CD1c-positive myeloid dendritic cell (primary cell): ENCODE measurements at regions not wholly inside any gene's neighbourhood (a gene's known extent, or its start where the extent isn't known, plus 50 kb on each side); places are given as distances from the start of the nearest gene placed in this dataset.

ENCODE experiments used
- DNase-seq: peaks from one replicate; pipeline ENCODE4 v3.0.0-alpha.2; 2016; ENCODE audit errors: extremely low spot score

GRCh38 chr5:133905424-133905823 is 63.0 kb downstream of the C5orf15 start:
- no peak for DNase-seq

- DNase-seq: no peak
These were observed 63.8 kb downstream of the C5orf15 start for GRCh38 chr5:133904641-133905040.

DNA sequence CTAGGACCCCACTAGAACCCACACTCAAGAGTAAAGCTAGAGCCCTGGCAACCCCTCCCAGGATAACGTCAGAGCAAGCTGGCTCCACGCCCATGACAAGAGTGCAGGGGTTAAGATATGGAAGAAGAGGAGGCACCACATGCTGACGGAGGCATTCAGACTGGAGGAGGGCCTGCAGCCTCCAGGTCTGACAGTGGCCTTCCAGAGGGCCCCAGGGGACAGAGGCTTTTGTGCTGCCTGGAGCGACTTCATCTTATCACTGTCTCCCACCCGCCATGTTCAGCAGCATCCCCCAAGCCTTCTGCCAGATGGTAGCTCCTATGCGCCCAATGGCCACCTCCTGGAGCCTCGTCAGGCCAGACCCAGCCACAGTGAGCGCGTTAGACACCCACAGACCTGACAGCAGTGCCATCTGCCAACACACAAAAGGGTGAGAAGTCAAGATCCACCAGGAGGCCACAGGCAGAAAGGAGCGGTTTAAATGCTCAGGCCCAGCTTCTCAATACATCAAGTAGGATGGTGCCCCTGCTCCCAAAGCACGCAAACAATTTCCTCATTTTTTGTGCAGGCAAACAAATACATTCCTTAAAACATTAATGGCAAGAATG is 65.8 kb downstream of the C5orf15 start:
- no peak for DNase-seq

DNA sequence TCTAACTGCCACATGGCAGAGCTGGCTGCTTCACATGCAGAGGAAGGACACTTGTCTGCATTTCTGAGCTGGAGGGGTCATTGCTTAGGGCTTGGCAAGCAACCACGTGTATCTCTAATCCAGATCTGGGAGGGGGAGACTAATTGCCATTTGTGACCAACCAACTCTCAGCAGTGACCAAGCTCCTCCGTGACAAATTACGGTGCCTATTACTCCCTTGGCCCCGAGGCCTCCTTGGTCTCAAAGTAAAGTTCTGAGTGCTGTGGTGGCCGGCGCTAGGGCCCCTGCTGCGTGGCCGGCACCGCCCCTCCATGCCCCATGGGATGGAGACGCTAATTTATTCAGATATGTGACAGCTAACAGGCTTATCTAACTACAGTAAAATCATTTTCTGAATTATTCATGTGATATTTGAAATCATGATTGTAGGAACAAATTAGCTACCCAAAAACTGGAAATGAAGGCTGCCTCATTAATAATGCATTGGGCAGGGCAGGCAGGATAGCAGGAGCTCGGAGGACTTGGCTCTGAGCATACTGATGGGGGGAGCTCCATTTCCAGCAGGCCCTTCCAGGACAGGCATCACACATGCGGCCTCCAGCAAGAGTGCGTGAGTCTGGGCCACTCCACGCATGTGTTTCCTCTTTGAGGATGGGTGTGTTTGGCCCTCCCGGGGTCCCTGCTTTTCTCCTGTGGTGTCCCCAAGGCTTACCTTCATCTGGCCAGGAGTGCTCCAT is 67.7 kb downstream of the C5orf15 start:
- DNase-seq: no peak

- no peak for DNase-seq
These were observed 68.9 kb downstream of the C5orf15 start for GRCh38 chr5:133899506-133899905.

DNA sequence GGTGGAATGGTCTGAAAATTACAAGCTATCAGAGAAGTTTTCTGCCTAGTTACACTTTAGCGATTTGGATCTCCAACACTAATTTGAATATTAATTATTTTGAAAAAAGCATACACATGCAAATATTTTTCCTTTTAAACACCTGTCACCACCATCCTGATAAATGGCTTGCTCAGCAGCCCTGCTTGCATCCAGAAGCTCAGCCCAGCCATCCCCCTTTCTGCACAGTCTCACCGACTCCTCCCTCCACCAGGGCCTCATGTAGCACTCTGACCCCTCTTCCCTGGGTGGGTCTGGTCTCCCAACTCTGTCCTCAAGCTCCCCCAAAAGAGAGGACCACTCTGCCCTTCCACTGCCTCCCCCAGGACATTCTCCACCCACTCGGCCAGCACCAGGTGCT is 70.0 kb downstream of the C5orf15 start:
- DNase-seq: no peak

GRCh38 chr5:133897431-133897830 is 71.0 kb downstream of the C5orf15 start:
- DNase-seq: no peak

- DNase-seq: no peak
These were observed 71.6 kb downstream of the C5orf15 start for GRCh38 chr5:133896873-133897272.

GRCh38 chr5:133895979-133896845 is 72.2 kb downstream of the C5orf15 start:
- DNase-seq: no peak

- no peak for DNase-seq
These were observed 74.3 kb downstream of the C5orf15 start for GRCh38 chr5:133894143-133894542.

DNA sequence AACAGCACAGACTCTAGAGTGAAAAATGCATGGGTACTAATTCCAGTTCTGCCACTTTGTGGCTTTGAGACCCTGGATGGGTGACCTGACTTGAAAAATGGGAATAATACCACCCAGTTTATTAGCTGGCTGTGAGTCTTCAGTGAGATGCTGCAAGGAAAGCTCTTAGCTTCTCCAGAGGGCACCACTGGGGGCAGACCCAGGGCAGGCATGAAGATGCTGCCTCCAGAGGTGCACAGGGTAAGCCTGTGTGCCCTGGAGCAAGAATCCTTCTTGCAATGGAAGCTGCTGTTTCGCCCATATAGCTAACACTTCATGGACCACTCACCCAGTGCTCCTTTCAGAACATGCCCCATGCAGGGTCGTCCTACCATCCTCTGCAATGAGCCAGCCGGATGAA is 75.7 kb downstream of the C5orf15 start:
- no peak for DNase-seq

DNA sequence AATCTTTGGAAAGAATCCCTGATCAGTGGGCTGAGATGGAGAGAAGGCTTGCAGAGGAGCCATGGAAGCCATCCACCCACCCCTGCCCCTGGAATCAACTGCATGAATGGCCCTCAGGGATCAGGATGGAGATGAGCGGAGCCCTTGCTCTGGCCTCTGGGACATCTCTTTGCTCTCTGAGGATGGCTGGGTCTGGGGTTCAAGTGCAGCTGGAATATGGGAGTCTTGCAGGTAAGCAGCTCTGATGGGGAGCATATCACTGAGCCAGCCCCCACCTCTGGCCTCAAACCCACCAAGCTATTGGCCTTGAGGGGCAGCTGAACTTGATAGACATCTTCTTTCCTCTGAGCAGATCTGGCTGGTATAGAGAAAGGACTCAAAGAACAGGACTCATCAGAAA is 76.1 kb downstream of the C5orf15 start:
- DNase-seq: no peak

- no peak for DNase-seq
These were observed 77.0 kb downstream of the C5orf15 start for GRCh38 chr5:133891390-133891789.

DNA sequence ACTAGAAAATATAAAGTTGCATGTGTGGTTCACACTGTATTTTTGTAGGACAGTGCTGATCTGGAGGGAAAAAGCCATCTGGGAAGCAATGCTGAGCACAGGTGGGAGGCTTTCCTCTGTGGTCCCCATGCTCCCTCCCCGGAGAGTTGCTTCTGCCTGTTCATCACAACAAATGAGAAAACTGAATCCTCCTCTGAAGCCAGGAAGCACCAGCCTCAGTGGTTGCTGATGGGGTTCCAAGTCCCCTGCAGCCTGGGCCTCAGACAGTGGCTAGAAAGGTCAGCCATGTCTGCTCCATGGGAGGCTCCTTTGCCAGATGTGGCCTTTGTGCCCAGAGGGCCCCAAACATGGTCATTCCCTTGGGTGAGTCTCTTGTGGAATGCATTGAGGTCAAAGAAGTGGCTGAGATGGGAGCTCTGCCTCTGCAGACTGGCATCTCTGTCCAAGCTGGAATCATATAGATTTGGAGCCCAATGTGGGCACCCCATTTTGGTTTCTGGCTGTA is 77.6 kb downstream of the C5orf15 start:
- DNase-seq: no peak

- DNase-seq: no peak
These were observed 78.1 kb downstream of the C5orf15 start for GRCh38 chr5:133890314-133890713.

- DNase-seq: no peak
These were observed 79.0 kb downstream of the C5orf15 start for GRCh38 chr5:133889271-133889905.

- DNase-seq: no peak
These were observed 79.8 kb downstream of the C5orf15 start for GRCh38 chr5:133888625-133888991.

- no peak for DNase-seq
These were observed 82.9 kb downstream of the C5orf15 start for GRCh38 chr5:133885566-133885965.

- DNase-seq: no peak
These were observed 83.7 kb downstream of the C5orf15 start for GRCh38 chr5:133884569-133885311.

- no peak for DNase-seq
These were observed 84.5 kb downstream of the C5orf15 start for GRCh38 chr5:133883916-133884315.

GRCh38 chr5:133882846-133883245 is 85.6 kb downstream of the C5orf15 start:
- no peak for DNase-seq

GRCh38 chr5:133882389-133882695 is 86.1 kb downstream of the C5orf15 start:
- DNase-seq: no peak
